IMR-90 (cell line): ENCODE measurements at regions not wholly inside any gene's neighbourhood (a gene's known extent, or its start where the extent isn't known, plus 50 kb on each side); places are given as distances from the start of the nearest gene placed in this dataset.

Experiments used
- ATAC-seq: fragments of 200-7000 bp; cut with Tn5 transposase; 2 replicates; pipeline ENCODE4 v1.9.1; 2020; ENCODE audit warnings: low read depth, mild to moderate bottlenecking, moderate library complexity
- BruUV-seq: library from RNA; stranded (reverse); fragments of 400-500 nt; replicated peaks from 2 replicates; lab custom pipeline; 2021; lab: Mats Ljungman, UMichigan
- CTCF ChIA-PET: fragments of 300-600 bp; formaldehyde crosslinking; extraction: SDS; loops from one replicate; lab custom pipeline; 2021; ENCODE audit warnings: antibody characterized with exemption; lab: Yijun Ruan, JAX
- POLR2A ChIA-PET: fragments of 300-600 bp; sonication (Branson Sonifier 250); formaldehyde crosslinking; loops from one replicate; lab custom pipeline; 2022; ENCODE audit warnings: antibody characterized with exemption; ENCODE audit not compliant: unreplicated experiment; lab: Charles Lee
- DNase-seq: peaks from one replicate; pipeline ENCODE4 v3.0.0; 2013
- H2AFZ ChIP-seq: replicated peaks from 2 replicates; pipeline ENCODE3; 2013; ENCODE audit warnings: low read length, mild to moderate bottlenecking; ENCODE audit not compliant: poor library complexity
- H2AK5ac ChIP-seq: 2 replicates; pipeline ENCODE4 v1.6.1; 2013; ENCODE audit warnings: low read depth, low read length, inconsistent platforms
- H2AK9ac ChIP-seq: replicated peaks from 2 replicates; pipeline ENCODE3; 2013; ENCODE audit warnings: mild to moderate bottlenecking, low read depth, low read length, moderate library complexity; ENCODE audit not compliant: poor library complexity
- H2BK120ac ChIP-seq: 2 replicates; pipeline ENCODE4 v1.6.1; 2013; ENCODE audit warnings: low read depth, low read length, inconsistent platforms
- H2BK15ac ChIP-seq: 3 replicates; pipeline ENCODE4 v1.6.1; 2013; ENCODE audit warnings: low read depth, low read length, inconsistent platforms
- H2BK20ac ChIP-seq: 2 replicates; pipeline ENCODE4 v1.6.1; 2013; ENCODE audit warnings: low read depth, mild to moderate bottlenecking, inconsistent platforms, low read length, moderate library complexity
- H2BK5ac ChIP-seq: 2 replicates; pipeline ENCODE4 v1.6.1; 2013; ENCODE audit warnings: mild to moderate bottlenecking, low read depth, low read length, inconsistent platforms; ENCODE audit not compliant: poor library complexity, severe bottlenecking
- H3K14ac ChIP-seq: replicated peaks from 2 replicates; pipeline ENCODE4 v1.6.1; 2013; ENCODE audit warnings: low read depth, low read length, inconsistent platforms
- H3K18ac ChIP-seq: 2 replicates; pipeline ENCODE4 v1.6.1; 2013; ENCODE audit warnings: low read depth, low read length, control low read depth
- H3K23ac ChIP-seq: 2 replicates; pipeline ENCODE4 v1.6.1; 2013; ENCODE audit warnings: low read depth, low read length, inconsistent platforms
- H3K27ac ChIP-seq: 2 replicates; pipeline ENCODE4 v1.5.1; 2013; ENCODE audit warnings: mild to moderate bottlenecking, control low read depth, low read length; ENCODE audit not compliant: insufficient read depth
- H3K27me3 ChIP-seq: 2 replicates; pipeline ENCODE4 v1.6.1; 2013; ENCODE audit warnings: low read length; ENCODE audit not compliant: control insufficient read depth, insufficient read depth
- H3K36me3 ChIP-seq: 2 replicates; pipeline ENCODE4 v1.6.1; 2013; ENCODE audit warnings: low read length, mixed read lengths; ENCODE audit not compliant: control insufficient read depth, insufficient read depth
- H3K4ac ChIP-seq: 2 replicates; pipeline ENCODE4 v1.6.1; 2013; ENCODE audit warnings: low read depth, low read length, inconsistent platforms
- H3K4me1 ChIP-seq: 2 replicates; pipeline ENCODE4 v1.6.1; 2013; ENCODE audit warnings: low read length, mixed read lengths; ENCODE audit not compliant: control insufficient read depth, insufficient read depth
- H3K4me2 ChIP-seq: 2 replicates; pipeline ENCODE4 v1.6.1; 2013; ENCODE audit warnings: low read depth, mild to moderate bottlenecking, control low read depth, low read length, moderate library complexity
- H3K4me3 ChIP-seq: 2 replicates; pipeline ENCODE4 v1.5.1; 2013; ENCODE audit warnings: low read depth, mild to moderate bottlenecking, control low read depth, low read length, moderate library complexity; ENCODE audit not compliant: insufficient read depth
- H3K56ac ChIP-seq: 2 replicates; pipeline ENCODE4 v1.6.1; 2013; ENCODE audit warnings: low read length, inconsistent platforms; ENCODE audit not compliant: insufficient read depth; ENCODE audit errors: extremely low read depth
- H3K79me1 ChIP-seq, 2 experiments: 2 replicates each; pipeline ENCODE4 v1.6.1; 2013; ENCODE audit warnings: low read length in 2 of 2, inconsistent platforms in 1 of 2, low read depth in 1 of 2
- H3K9ac ChIP-seq: 2 replicates; pipeline ENCODE4 v1.6.1; 2013; ENCODE audit warnings: low read depth, low read length, control low read depth
- H3K9me1 ChIP-seq: 2 replicates; pipeline ENCODE4 v1.6.1; 2013; ENCODE audit warnings: low read length, inconsistent platforms; ENCODE audit not compliant: insufficient read depth
- H3K9me3 ChIP-seq: 2 replicates; pipeline ENCODE4 v1.6.1; 2013; ENCODE audit warnings: low read length; ENCODE audit not compliant: control insufficient read depth, insufficient read depth
- H4K20me1 ChIP-seq: 2 replicates; pipeline ENCODE4 v1.6.1; 2013; ENCODE audit warnings: low read length, inconsistent platforms; ENCODE audit not compliant: insufficient read depth
- H4K5ac ChIP-seq: 2 replicates; pipeline ENCODE4 v1.6.1; 2013; ENCODE audit warnings: mild to moderate bottlenecking, low read depth, low read length, control low read depth
- H4K8ac ChIP-seq, 2 experiments: 2 replicates each; pipeline ENCODE4 v1.6.1; 2013; ENCODE audit warnings: low read depth in 2 of 2, low read length in 2 of 2, control low read depth in 1 of 2, inconsistent platforms in 1 of 2
- H4K91ac ChIP-seq: 2 replicates; pipeline ENCODE4 v1.6.1; 2013; ENCODE audit warnings: low read depth, low read length, inconsistent platforms; ENCODE audit not compliant: insufficient read depth
- ELK1 ChIP-seq: fragments of 150-350 bp; IDR thresholded peaks from 2 replicates; pipeline ENCODE4 v1.6.1; 2016; ENCODE audit warnings: low read depth, mild to moderate bottlenecking, low read length, moderate library complexity, borderline replicate concordance
- NFE2L2 ChIP-seq: fragments of 150-350 bp; IDR thresholded peaks from 2 replicates; pipeline ENCODE4 v1.6.1; 2016; ENCODE audit warnings: low read depth, mild to moderate bottlenecking, low read length
- USF2 ChIP-seq: fragments of 150-350 bp; IDR thresholded peaks from 2 replicates; pipeline ENCODE4 v1.6.1; 2017; ENCODE audit warnings: mild to moderate bottlenecking, antibody characterized with exemption, low read length, low read depth
- WGBS, 2 experiments: methylation state at CpG; one replicate each; pipeline versions ENCODE4 v1.1.5 to v1.1.7; 2013; ENCODE audit warnings: missing lambda C conversion rate in 2 of 2; ENCODE audit not compliant: insufficient read length in 1 of 2; ENCODE audit errors: extremely low coverage in 2 of 2; 5-methylcytosine and 5-hydroxymethylcytosine counted together
- dilution Hi-C: fragments of 300-500 bp; cut with HindIII; formaldehyde crosslinking; loops from one replicate; pipeline ENCODE4 v1.14.3; 2018; ENCODE audit warnings: low sequenced_read_pairs; ENCODE audit not compliant: unreplicated experiment
- in situ Hi-C: fragments of 300-500 bp; cut with MboI; formaldehyde crosslinking; loops from 3 replicates; pipeline ENCODE4 v1.14.3; 2019; ENCODE audit warnings: low sequenced_read_pairs, inconsistent platforms, mixed read lengths
- intact Hi-C: fragments of 100-400 bp; cut with micrococcal nuclease; formaldehyde crosslinking; loops from 2 replicates; pipeline ENCODE4 v1.10.0; 2022

GRCh38 chr6:114419175-114419574 is 76.4 kb upstream of the HS3ST5 start:
- H3K9ac ChIP-seq: no peak overlapping the region
- no peak overlapping the region for H4K5ac ChIP-seq
- no peak overlapping the region for H3K23ac ChIP-seq
- H4K20me1 ChIP-seq: no peaks in the 10 kb centered on the region
- BruUV-seq: no TSS peak
- CTCF ChIA-PET: no interaction called here
- no peak overlapping the region for H2BK5ac ChIP-seq
- H3K4me3 ChIP-seq: no peak overlapping the region
- no peak overlapping the region for H2BK120ac ChIP-seq
- intact Hi-C loops: no loop called here
- H3K9me3 ChIP-seq: no peaks in the 10 kb centered on the region
- H3K36me3 ChIP-seq: no peaks in the 10 kb centered on the region
- H2AK9ac ChIP-seq: no peak overlapping the region
- H2AFZ ChIP-seq: no peak overlapping the region
- H3K4ac ChIP-seq: no peak overlapping the region
- no peaks in the 10 kb centered on the region for H3K27me3 ChIP-seq
- H3K14ac ChIP-seq: no peak overlapping the region
- no peak overlapping the region for H2AK5ac ChIP-seq
- dilution Hi-C loops: no loop called here
- H3K27ac ChIP-seq: no peak overlapping the region
- POLR2A ChIA-PET: no interaction called here
- TF ChIP-seq USF2 (no peak), NFE2L2 (no peak), ELK1 (no peak)
- in situ Hi-C loops: no loop called here
- H2BK20ac ChIP-seq: no peak overlapping the region
- H2BK15ac ChIP-seq: no peak overlapping the region
- ATAC-seq: no peak
- H3K18ac ChIP-seq: no peak overlapping the region
- H3K4me1 ChIP-seq: no peaks in the 10 kb centered on the region
- no peak overlapping the region for H4K91ac ChIP-seq
- no CpG with 5 or more reads among the region's 2 CpGs for whole genome bisulfite sequencing, 2 experiments
- no peak for DNase-seq
- H4K8ac ChIP-seq: no peak overlapping the region
- H3K9me1 ChIP-seq: no peaks in the 10 kb centered on the region
- H3K4me2 ChIP-seq: no peak overlapping the region
- no peaks in the 10 kb centered on the region for H3K79me1 ChIP-seq
- H3K56ac ChIP-seq: no peak overlapping the region
